H1 (cell line): ENCODE measurements at regions not wholly inside any gene's neighbourhood (a gene's known extent, or its start where the extent isn't known, plus 50 kb on each side); places are given as distances from the start of the nearest gene placed in this dataset.

ENCODE experiments used
- CTCF ChIA-PET: fragments of 300-600 bp; sonication (Branson Sonifier 250); formaldehyde crosslinking; loops from one replicate; lab custom pipeline; 2021; ENCODE audit not compliant: partially characterized antibody; lab: Charles Lee
- POLR2A ChIA-PET: fragments of 300-600 bp; sonication (Branson Sonifier 250); formaldehyde crosslinking; loops from one replicate; lab custom pipeline; 2021; ENCODE audit warnings: inconsistent platforms; ENCODE audit not compliant: partially characterized antibody; lab: Charles Lee
- DNase-seq, 2 experiments: peaks; one replicate each; pipeline versions ENCODE4 v3.0.0 to v3.0.0-alpha.2; 2010 to 2022; ENCODE audit warnings: low spot score in 2 of 2, low read depth in 1 of 2, mixed read lengths in 1 of 2
- FAIRE-seq: peaks from 2 replicates; lab custom pipeline; 2011; peaks lifted over from hg19 to GRCh38; lab: Jason Lieb, UNC
- H2AFZ ChIP-seq: 2 replicates; pipeline ENCODE4 v1.8.1; 2012; ENCODE audit warnings: low read length, inconsistent platforms
- H2AK5ac ChIP-seq: 2 replicates; pipeline ENCODE4 v1.6.1; 2013; ENCODE audit warnings: low read depth, low read length
- H2BK120ac ChIP-seq: replicated peaks from 2 replicates; pipeline ENCODE3; 2013; ENCODE audit warnings: low read depth, low read length, inconsistent platforms
- H2BK12ac ChIP-seq: 2 replicates; pipeline ENCODE4 v1.6.1; 2013; ENCODE audit warnings: low read depth, low read length
- H2BK15ac ChIP-seq: 2 replicates; pipeline ENCODE4 v1.6.1; 2013; ENCODE audit warnings: low read length
- H2BK20ac ChIP-seq: 2 replicates; pipeline ENCODE4 v1.6.1; 2013; ENCODE audit warnings: low read length
- H2BK5ac ChIP-seq: 2 replicates; pipeline ENCODE4 v1.6.1; 2013; ENCODE audit warnings: low read depth, low read length
- H3K14ac ChIP-seq: 2 replicates; pipeline ENCODE4 v1.6.1; 2013; ENCODE audit warnings: inconsistent platforms; ENCODE audit not compliant: insufficient read length
- H3K18ac ChIP-seq: 2 replicates; pipeline ENCODE4 v1.6.1; 2013; ENCODE audit warnings: low read length; ENCODE audit errors: extremely low read depth
- H3K23ac ChIP-seq: 2 replicates; pipeline ENCODE4 v1.6.1; 2013; ENCODE audit warnings: inconsistent platforms; ENCODE audit not compliant: insufficient read length
- H3K23me2 ChIP-seq: 2 replicates; pipeline ENCODE4 v1.6.1; 2013; ENCODE audit warnings: low read depth, low read length
- H3K27ac ChIP-seq: 2 replicates; pipeline ENCODE4 v1.6.1; 2011; ENCODE audit warnings: low read depth, low read length, inconsistent platforms
- H3K27me3 ChIP-seq, 4 experiments: replicated peaks in 1 of 4; 1 replicate in 1 of 4; 2 replicates in 3 of 4; pipeline versions ENCODE4 v1.6.1 to v1.8.1; 2011 to 2013; ENCODE audit warnings: low read length in 3 of 4, mild to moderate bottlenecking in 3 of 4, inconsistent platforms in 2 of 4, mixed read lengths in 2 of 4, moderate library complexity in 1 of 4; ENCODE audit not compliant: control insufficient read depth in 3 of 4, insufficient read depth in 3 of 4; ENCODE audit errors: extremely low read depth in 1 of 4
- H3K36me3 ChIP-seq, 4 experiments: 2 replicates each; pipeline versions ENCODE4 v1.6.1 to v1.8.1; 2011 to 2013; ENCODE audit warnings: mild to moderate bottlenecking in 4 of 4, low read length in 3 of 4, moderate library complexity in 2 of 4, control low read depth in 1 of 4, inconsistent platforms in 1 of 4; ENCODE audit not compliant: insufficient read depth in 4 of 4, control insufficient read depth in 2 of 4
- H3K4ac ChIP-seq: replicated peaks from 2 replicates; pipeline ENCODE3; 2013; ENCODE audit warnings: low read length, low read depth, mixed read lengths, inconsistent platforms; ENCODE audit not compliant: insufficient read length
- H3K4me1 ChIP-seq, 4 experiments: replicated peaks in 1 of 4; 1 replicate in 1 of 4; 2 replicates in 3 of 4; pipeline versions ENCODE4 v1.6.1 to v1.8.1; 2011 to 2013; ENCODE audit warnings: low read length in 3 of 4, inconsistent platforms in 2 of 4, mixed read lengths in 1 of 4; ENCODE audit not compliant: insufficient read depth in 4 of 4, control insufficient read depth in 3 of 4
- H3K4me2 ChIP-seq, 2 experiments: 2 replicates each; pipeline versions ENCODE4 v1.6.1 to v1.8.1; 2011 to 2013; ENCODE audit warnings: low read depth in 2 of 2, low read length in 2 of 2, control low read depth in 1 of 2, inconsistent platforms in 1 of 2, mild to moderate bottlenecking in 1 of 2; ENCODE audit not compliant: insufficient read depth in 1 of 2
- H3K4me3 ChIP-seq, 4 experiments: fragments of 200-600, 300-600 bp in 1 of 4; sonication (generic), shearing (Covaris generic), sonication (Bioruptor Twin) in 1 of 4; 2 replicates each; pipeline versions ENCODE4 v1.5.1 to v1.8.1; 2011 to 2016; ENCODE audit warnings: low read length in 4 of 4, low read depth in 3 of 4, control low read depth in 2 of 4, inconsistent platforms in 2 of 4, mild to moderate bottlenecking in 2 of 4, mixed read lengths in 1 of 4, moderate library complexity in 1 of 4; ENCODE audit not compliant: insufficient read depth in 2 of 4; ENCODE audit errors: extremely low read depth in 1 of 4
- H3K56ac ChIP-seq: replicated peaks from 2 replicates; pipeline ENCODE3; 2013; ENCODE audit warnings: low read depth, mild to moderate bottlenecking, mixed read lengths, low read length, inconsistent platforms; ENCODE audit not compliant: insufficient read length
- H3K79me1 ChIP-seq: 2 replicates; pipeline ENCODE4 v1.6.1; 2013; ENCODE audit warnings: low read depth, low read length, control low read depth
- H3K79me2 ChIP-seq, 2 experiments: 2 replicates each; pipeline versions ENCODE4 v1.6.1 to v1.8.1; 2012 to 2013; ENCODE audit warnings: low read length in 2 of 2, mild to moderate bottlenecking in 2 of 2, inconsistent platforms in 1 of 2; ENCODE audit not compliant: insufficient read depth in 2 of 2, control insufficient read depth in 1 of 2
- H3K9ac ChIP-seq, 4 experiments: replicated peaks in 1 of 4; 1 replicate in 1 of 4; 2 replicates in 3 of 4; pipeline versions ENCODE4 v1.6.1 to v1.8.1; 2011 to 2013; ENCODE audit warnings: low read depth in 3 of 4, low read length in 3 of 4, control low read depth in 2 of 4, mild to moderate bottlenecking in 2 of 4, moderate library complexity in 2 of 4, inconsistent platforms in 1 of 4; ENCODE audit errors: extremely low read depth in 1 of 4
- H3K9me3 ChIP-seq, 2 experiments: 2 replicates each; pipeline versions ENCODE4 v1.6.1 to v1.8.1; 2012 to 2013; ENCODE audit warnings: mild to moderate bottlenecking in 2 of 2, moderate library complexity in 2 of 2, control low read depth in 1 of 2, inconsistent platforms in 1 of 2, low read depth in 1 of 2, low read length in 1 of 2, mixed read lengths in 1 of 2; ENCODE audit not compliant: insufficient read depth in 2 of 2
- H4K20me1 ChIP-seq, 2 experiments: replicated peaks in 1 of 2; 2 replicates each; pipeline versions ENCODE3 to v1.8.1; 2011 to 2013; ENCODE audit warnings: inconsistent platforms in 2 of 2, low read length in 2 of 2, mild to moderate bottlenecking in 1 of 2; ENCODE audit not compliant: insufficient read depth in 2 of 2, control insufficient read depth in 1 of 2
- H4K5ac ChIP-seq: 2 replicates; pipeline ENCODE4 v1.6.1; 2013; ENCODE audit warnings: low read length, low read depth, mixed read lengths, inconsistent platforms; ENCODE audit not compliant: insufficient read length
- H4K8ac ChIP-seq: 2 replicates; pipeline ENCODE4 v1.8.0; 2013; ENCODE audit warnings: mild to moderate bottlenecking, moderate library complexity, low read length, inconsistent platforms; ENCODE audit not compliant: insufficient read depth; ENCODE audit errors: extremely low read depth
- H4K91ac ChIP-seq: replicated peaks from 2 replicates; pipeline ENCODE3; 2013; ENCODE audit warnings: low read length, mixed read lengths, inconsistent platforms; ENCODE audit not compliant: insufficient read length
- KDM5A ChIP-seq: fragments of 200-600 bp; IDR thresholded peaks from 2 replicates; pipeline ENCODE4 v1.7.1; 2012; ENCODE audit warnings: mild to moderate bottlenecking, low read length, inconsistent platforms, mixed read lengths
- MAFK ChIP-seq: IDR thresholded peaks from 2 replicates; pipeline ENCODE4 v1.6.1; 2012; ENCODE audit warnings: low read depth, mild to moderate bottlenecking, improper control_type of control experiment, low read length
- POLR2AphosphoS5 ChIP-seq: IDR thresholded peaks from 2 replicates; pipeline ENCODE4 v1.6.1; 2011; ENCODE audit warnings: low read depth, low read length
- SP2 ChIP-seq: IDR thresholded peaks from 2 replicates; pipeline ENCODE4 v1.6.1; 2012; ENCODE audit warnings: mild to moderate bottlenecking, low read length, inconsistent platforms
- SP4 ChIP-seq: IDR thresholded peaks from 2 replicates; pipeline ENCODE4 v1.6.1; 2012; ENCODE audit warnings: low read length, inconsistent platforms
- SUZ12 ChIP-seq: fragments of 200-600 bp; sonication (generic); IDR thresholded peaks from 2 replicates; pipeline ENCODE4 v1.6.1; 2012; ENCODE audit warnings: mild to moderate bottlenecking, inconsistent platforms, low read length, moderate library complexity, mixed read lengths
- TAF1 ChIP-seq: IDR thresholded peaks from 2 replicates; pipeline ENCODE4 v1.6.1; 2011; ENCODE audit warnings: mild to moderate bottlenecking, low read depth, low read length
- TCF12 ChIP-seq: IDR thresholded peaks from 2 replicates; pipeline ENCODE4 v1.6.1; 2011; ENCODE audit warnings: low read depth, mild to moderate bottlenecking, low read length
- WGBS, 2 experiments: shearing (Covaris generic) in 1 of 2; methylation state at CpG; one replicate each; pipeline versions ENCODE4 v1.1.6 to v1.1.7; 2013 to 2015; ENCODE audit warnings: low lambda C conversion rate in 2 of 2, mixed read lengths in 2 of 2, inconsistent platforms in 1 of 2, low coverage in 1 of 2, missing lambda C conversion rate in 1 of 2; ENCODE audit not compliant: insufficient replicate concordance in 2 of 2, insufficient coverage in 1 of 2, insufficient read length in 1 of 2; ENCODE audit errors: extremely low coverage in 1 of 2, missing lambda C conversion rate in 1 of 2; 5-methylcytosine and 5-hydroxymethylcytosine counted together

GRCh38 chr4:116627545-116627944 is 457.8 kb downstream of the TRAM1L1 start:
- H2BK12ac ChIP-seq: no peak overlapping the region
- no peaks in the 10 kb centered on the region for H4K20me1 ChIP-seq
- H3K4me2 ChIP-seq: no peak overlapping the region
- no peak overlapping the region for H2BK5ac ChIP-seq
- no peak for TF ChIP-seq SP4
- TF ChIP-seq POLR2AphosphoS5: no peak
- no peak for TF ChIP-seq TCF12
- TF ChIP-seq SP2: no peak
- TF ChIP-seq MAFK: no peak
- no peak for TF ChIP-seq TAF1
- TF ChIP-seq SUZ12: no peak
- no peak for TF ChIP-seq KDM5A
- no peak overlapping the region for H2BK15ac ChIP-seq
- no peak overlapping the region for H3K14ac ChIP-seq
- no peak overlapping the region for H4K91ac ChIP-seq
- ChIA-PET CTCF (no interaction called here), POLR2A (no interaction called here)
- no peak overlapping the region for H3K4me3 ChIP-seq
- H4K8ac ChIP-seq: no peak overlapping the region
- H3K79me1 ChIP-seq: no peaks in the 10 kb centered on the region
- no peak overlapping the region for H3K56ac ChIP-seq
- H3K27ac ChIP-seq: no peak overlapping the region
- H3K4me1 ChIP-seq: no peaks in the 10 kb centered on the region
- no peak overlapping the region for H2BK120ac ChIP-seq
- H4K5ac ChIP-seq: no peak overlapping the region
- no peak overlapping the region for H2BK20ac ChIP-seq
- FAIRE-seq: no peak
- no peaks in the 10 kb centered on the region for H3K36me3 ChIP-seq
- H3K23ac ChIP-seq: no peak overlapping the region
- H3K23me2 ChIP-seq: no peaks in the 10 kb centered on the region
- no peak overlapping the region for H3K18ac ChIP-seq
- no peaks in the 10 kb centered on the region for H3K27me3 ChIP-seq
- H3K9ac ChIP-seq: no peak overlapping the region
- H3K9me3 ChIP-seq: no peaks in the 10 kb centered on the region
- WGBS, 2 experiments: 92% methylated on average over 1 of the region's 1 CpG; no CpG with 5 or more reads in 1 of the 2 experiments
- H2AK5ac ChIP-seq: no peak overlapping the region
- DNase-seq: no peak
- H2AFZ ChIP-seq: no peak overlapping the region
- no peaks in the 10 kb centered on the region for H3K79me2 ChIP-seq
- H3K4ac ChIP-seq: no peak overlapping the region
